ENCODE measurements at regions not wholly inside any gene's neighbourhood (a gene's known extent, or its start where the extent isn't known, plus 50 kb on each side); places are given as distances from the start of the nearest gene placed in this dataset.

GRCh38 chr10:78193189-78193588 lies 159.5 kb downstream of the RPS24 start:
- no peaks in the 10 kb centered on the region for H3K9me3 ChIP-seq (ENCODE audit: control insufficient read depth, insufficient read depth, low read length)
- H3K36me3 ChIP-seq (ENCODE audit: control insufficient read depth, insufficient read depth, low read length), result no peaks in the 10 kb centered on the region
- H3K27me3 ChIP-seq (ENCODE audit: control insufficient read depth, insufficient read depth, low read length), result no peaks in the 10 kb centered on the region
- H3K4me3 ChIP-seq (ENCODE audit: low read depth, low read length), result no peak overlapping the region
- no peaks in the 10 kb centered on the region for H3K4me1 ChIP-seq (ENCODE audit: control insufficient read depth, insufficient read depth, low read length)
- no peak overlapping the region for H3K9ac ChIP-seq (ENCODE audit: low read depth, low read length)

- no peaks in the 10 kb centered on the region for H3K4me1 ChIP-seq (ENCODE audit: control insufficient read depth, insufficient read depth, low read length)
- no peaks in the 10 kb centered on the region for H3K36me3 ChIP-seq (ENCODE audit: control insufficient read depth, insufficient read depth, low read length)
- no peak overlapping the region for H3K4me3 ChIP-seq (ENCODE audit: low read depth, low read length)
- no peaks in the 10 kb centered on the region for H3K9me3 ChIP-seq (ENCODE audit: control insufficient read depth, insufficient read depth, low read length)
- H3K9ac ChIP-seq (ENCODE audit: low read depth, low read length), result no peak overlapping the region
- H3K27me3 ChIP-seq (ENCODE audit: control insufficient read depth, insufficient read depth, low read length), result no peaks in the 10 kb centered on the region
These were observed 160.4 kb downstream of the RPS24 start for GRCh38 chr10:78194050-78194449.

- no peaks in the 10 kb centered on the region for H3K9me3 ChIP-seq (ENCODE audit: control insufficient read depth, insufficient read depth, low read length)
- H3K27me3 ChIP-seq (ENCODE audit: control insufficient read depth, insufficient read depth, low read length), result no peaks in the 10 kb centered on the region
- no peaks in the 10 kb centered on the region for H3K4me1 ChIP-seq (ENCODE audit: control insufficient read depth, insufficient read depth, low read length)
- no peak overlapping the region for H3K4me3 ChIP-seq (ENCODE audit: low read depth, low read length)
- no peak overlapping the region for H3K9ac ChIP-seq (ENCODE audit: low read depth, low read length)
- H3K36me3 ChIP-seq (ENCODE audit: control insufficient read depth, insufficient read depth, low read length), result no peaks in the 10 kb centered on the region
These were observed 161.1 kb downstream of the RPS24 start for GRCh38 chr10:78194539-78195402.

DNA sequence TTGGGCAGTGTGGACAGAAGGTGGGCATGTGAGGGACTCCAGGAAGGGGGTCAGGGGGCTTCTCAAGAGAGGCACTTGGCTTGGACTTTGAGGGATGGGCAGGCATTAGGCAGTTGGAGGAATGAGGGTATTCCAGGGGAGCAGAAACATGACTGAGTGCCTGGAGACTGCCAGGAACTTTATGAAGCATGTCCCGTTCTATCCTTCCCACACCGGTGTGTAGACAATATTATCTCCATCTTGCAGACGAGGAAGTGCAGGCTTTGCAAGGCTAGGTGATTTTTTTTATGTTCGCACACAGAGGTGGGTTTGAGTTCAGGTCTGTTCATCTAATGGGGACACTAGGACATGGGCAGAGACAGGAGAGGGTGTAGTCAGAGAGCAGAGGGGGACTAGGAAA lies 162.7 kb downstream of the RPS24 start:
- Histone ChIP-seq H3K9ac (ENCODE audit: low read depth, low read length) (no peak overlapping the region), H3K4me1 (ENCODE audit: control insufficient read depth, insufficient read depth, low read length) (no peaks in the 10 kb centered on the region), H3K4me3 (ENCODE audit: low read depth, low read length) (no peak overlapping the region), H3K36me3 (ENCODE audit: control insufficient read depth, insufficient read depth, low read length) (no peaks in the 10 kb centered on the region), H3K9me3 (ENCODE audit: control insufficient read depth, insufficient read depth, low read length) (no peaks in the 10 kb centered on the region), H3K27me3 (ENCODE audit: control insufficient read depth, insufficient read depth, low read length) (no peaks in the 10 kb centered on the region)

DNA sequence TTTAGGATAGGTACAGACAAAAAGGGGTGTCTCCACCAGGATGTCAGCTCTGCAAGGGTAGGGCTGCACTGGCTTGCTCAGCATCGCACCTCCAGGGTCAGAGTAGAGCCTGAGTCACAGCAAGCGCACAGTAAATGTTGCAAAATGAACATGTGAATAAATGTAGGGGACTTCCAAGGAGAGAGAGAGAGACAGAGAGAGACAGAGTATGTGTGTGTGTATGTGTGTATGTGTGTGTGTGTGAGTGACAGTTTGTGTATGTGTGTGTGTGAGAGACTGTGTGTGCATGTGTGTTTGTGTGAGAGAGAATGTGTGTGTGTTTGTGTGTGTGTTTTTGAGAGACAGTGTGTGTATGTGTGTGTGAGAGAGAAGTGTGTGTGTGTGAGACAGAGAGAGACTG lies 163.3 kb downstream of the RPS24 start:
- no peaks in the 10 kb centered on the region for H3K4me1 ChIP-seq (ENCODE audit: control insufficient read depth, insufficient read depth, low read length)
- no peak overlapping the region for H3K9ac ChIP-seq (ENCODE audit: low read depth, low read length)
- H3K36me3 ChIP-seq (ENCODE audit: control insufficient read depth, insufficient read depth, low read length), result no peaks in the 10 kb centered on the region
- no peaks in the 10 kb centered on the region for H3K9me3 ChIP-seq (ENCODE audit: control insufficient read depth, insufficient read depth, low read length)
- H3K27me3 ChIP-seq (ENCODE audit: control insufficient read depth, insufficient read depth, low read length), result no peaks in the 10 kb centered on the region
- H3K4me3 ChIP-seq (ENCODE audit: low read depth, low read length), result no peak overlapping the region

DNA sequence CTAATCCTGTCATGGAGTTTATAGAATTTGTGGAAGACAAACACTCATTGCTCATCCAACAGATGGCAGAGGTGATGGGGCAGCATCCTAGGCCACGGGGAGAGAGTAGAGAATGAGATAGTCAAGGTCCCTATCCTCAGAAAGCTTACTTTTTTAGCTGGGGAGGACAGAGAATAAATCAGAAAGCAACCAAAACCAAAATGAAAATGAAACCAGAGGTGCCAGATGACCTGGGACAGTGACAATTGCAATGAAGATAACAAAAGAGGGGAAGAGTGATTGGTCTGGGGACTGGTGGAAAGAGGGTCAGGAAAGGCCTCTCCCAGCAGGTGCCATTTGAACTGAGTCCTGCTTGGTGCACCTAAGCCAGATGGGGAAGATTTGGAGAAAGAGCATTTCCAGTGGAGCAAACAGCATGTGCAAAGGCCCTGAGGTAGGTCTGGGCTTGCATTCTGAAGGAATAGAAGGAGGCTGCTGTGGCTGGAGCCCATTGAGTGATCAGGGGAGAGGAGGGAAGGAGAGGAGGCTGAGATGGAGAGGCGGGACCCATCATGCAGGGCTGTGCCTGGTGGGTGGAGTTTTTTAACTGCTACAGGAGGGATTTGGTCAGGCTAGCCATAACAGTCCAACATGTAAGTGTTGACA lies 164.1 kb downstream of the RPS24 start:
- H3K9ac ChIP-seq (ENCODE audit: low read depth, low read length), result no peak overlapping the region
- no peaks in the 10 kb centered on the region for H3K27me3 ChIP-seq (ENCODE audit: control insufficient read depth, insufficient read depth, low read length)
- no peak overlapping the region for H3K4me3 ChIP-seq (ENCODE audit: low read depth, low read length)

GRCh38 chr10:78199005-78199725 lies 165.5 kb downstream of the RPS24 start:
- H3K9ac ChIP-seq (ENCODE audit: low read depth, low read length), result no peak overlapping the region
- no peaks in the 10 kb centered on the region for H3K27me3 ChIP-seq (ENCODE audit: control insufficient read depth, insufficient read depth, low read length)
- H3K4me3 ChIP-seq (ENCODE audit: low read depth, low read length), result no peak overlapping the region
- no peaks in the 10 kb centered on the region for H3K36me3 ChIP-seq (ENCODE audit: control insufficient read depth, insufficient read depth, low read length)
- H3K9me3 ChIP-seq (ENCODE audit: control insufficient read depth, insufficient read depth, low read length), result no peaks in the 10 kb centered on the region
- H3K4me1 ChIP-seq (ENCODE audit: control insufficient read depth, insufficient read depth, low read length), result no peaks in the 10 kb centered on the region

More for the DNA sequence above, 164.1 kb downstream of the RPS24 start:
- H3K4me1 ChIP-seq (ENCODE audit: control insufficient read depth, insufficient read depth, low read length), result no peaks in the 10 kb centered on the region
- no peaks in the 10 kb centered on the region for H3K9me3 ChIP-seq (ENCODE audit: control insufficient read depth, insufficient read depth, low read length)
- H3K36me3 ChIP-seq (ENCODE audit: control insufficient read depth, insufficient read depth, low read length), result no peaks in the 10 kb centered on the region

DNA sequence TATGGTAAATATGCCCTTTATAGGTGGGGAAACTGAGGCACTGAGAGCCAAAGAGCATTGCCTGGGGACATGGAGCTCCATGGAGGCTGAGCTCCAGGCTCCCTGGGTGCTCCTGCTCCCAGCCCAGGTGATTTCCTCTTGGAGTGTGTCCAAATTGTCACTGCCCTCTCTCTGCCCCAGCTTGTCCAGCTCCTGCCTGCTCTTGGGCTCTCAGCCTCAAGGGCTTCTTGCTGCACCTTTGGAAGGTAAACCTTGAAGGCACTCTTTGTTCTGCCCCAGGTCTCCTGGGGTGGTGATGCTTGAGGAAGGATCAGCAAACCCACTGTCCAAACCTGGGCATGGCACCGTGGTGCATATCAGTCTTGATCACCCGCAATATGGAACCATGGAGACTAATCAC lies 166.1 kb downstream of the RPS24 start:
- Histone ChIP-seq H3K4me3 (ENCODE audit: low read depth, low read length) (no peak overlapping the region), H3K36me3 (ENCODE audit: control insufficient read depth, insufficient read depth, low read length) (no peaks in the 10 kb centered on the region), H3K9me3 (ENCODE audit: control insufficient read depth, insufficient read depth, low read length) (no peaks in the 10 kb centered on the region), H3K9ac (ENCODE audit: low read depth, low read length) (no peak overlapping the region), H3K4me1 (ENCODE audit: control insufficient read depth, insufficient read depth, low read length) (no peaks in the 10 kb centered on the region), H3K27me3 (ENCODE audit: control insufficient read depth, insufficient read depth, low read length) (no peaks in the 10 kb centered on the region)

- H3K4me3 ChIP-seq (ENCODE audit: low read depth, low read length), result no peak overlapping the region
- H3K9ac ChIP-seq (ENCODE audit: low read depth, low read length), result no peak overlapping the region
- H3K27me3 ChIP-seq (ENCODE audit: control insufficient read depth, insufficient read depth, low read length), result no peaks in the 10 kb centered on the region
- H3K9me3 ChIP-seq (ENCODE audit: control insufficient read depth, insufficient read depth, low read length), result no peaks in the 10 kb centered on the region
- no peaks in the 10 kb centered on the region for H3K4me1 ChIP-seq (ENCODE audit: control insufficient read depth, insufficient read depth, low read length)
- no peaks in the 10 kb centered on the region for H3K36me3 ChIP-seq (ENCODE audit: control insufficient read depth, insufficient read depth, low read length)
These were observed 167.0 kb downstream of the RPS24 start for GRCh38 chr10:78200686-78201085.

GRCh38 chr10:78202386-78202785 lies 168.7 kb downstream of the RPS24 start:
- no peak overlapping the region for H3K9ac ChIP-seq (ENCODE audit: low read depth, low read length)
- no peaks in the 10 kb centered on the region for H3K4me1 ChIP-seq (ENCODE audit: control insufficient read depth, insufficient read depth, low read length)
- no peak overlapping the region for H3K4me3 ChIP-seq (ENCODE audit: low read depth, low read length)
- no peaks in the 10 kb centered on the region for H3K36me3 ChIP-seq (ENCODE audit: control insufficient read depth, insufficient read depth, low read length)
- H3K9me3 ChIP-seq (ENCODE audit: control insufficient read depth, insufficient read depth, low read length), result no peaks in the 10 kb centered on the region
- H3K27me3 ChIP-seq (ENCODE audit: control insufficient read depth, insufficient read depth, low read length), result no peaks in the 10 kb centered on the region

GRCh38 chr10:78203915-78204818 lies 170.5 kb downstream of the RPS24 start:
- H3K4me1 ChIP-seq (ENCODE audit: control insufficient read depth, insufficient read depth, low read length), result no peaks in the 10 kb centered on the region
- H3K9me3 ChIP-seq (ENCODE audit: control insufficient read depth, insufficient read depth, low read length), result no peaks in the 10 kb centered on the region
- no peaks in the 10 kb centered on the region for H3K36me3 ChIP-seq (ENCODE audit: control insufficient read depth, insufficient read depth, low read length)
- no peak overlapping the region for H3K9ac ChIP-seq (ENCODE audit: low read depth, low read length)
- no peak overlapping the region for H3K4me3 ChIP-seq (ENCODE audit: low read depth, low read length)
- no peaks in the 10 kb centered on the region for H3K27me3 ChIP-seq (ENCODE audit: control insufficient read depth, insufficient read depth, low read length)
